ENCODE measurements at regions not wholly inside any gene's neighbourhood (a gene's known extent, or its start where the extent isn't known, plus 50 kb on each side); places are given as distances from the start of the nearest gene placed in this dataset.

GRCh38 chr16:54817940-54818574 lies 112.6 kb upstream of the IRX5 start:
- Histone ChIP-seq H3K4me1 (peaks cover 0 to 10% (median 0%) of the 10 kb centered on the region in 10 experiments; a peak in 5 of 20 replicates), H3K36me3 (no peaks in the 10 kb centered on the region), H3K4me2 (no peak overlapping the region), H3K9me3 (replicated peaks in 1 of 11) (peaks cover 0 to 11% (median 8%) of the 10 kb centered on the region in 11 experiments; a peak in 3 of 22 replicates), H3K27ac (no peak overlapping the region), H3K9ac (no peak overlapping the region), H4K20me1 (no peaks in the 10 kb centered on the region; a peak in 1 of 22 replicates), H3K4me3 (no peak overlapping the region), H3K27me3 (no peaks in the 10 kb centered on the region)
- TF ChIP-seq Cebpa-rat (IDR thresholded peaks at IDR 0.05), result no peak

- Histone ChIP-seq H3K27me3 (no peaks in the 10 kb centered on the region), H3K4me1 (peaks cover 0 to 10% (median 0%) of the 10 kb centered on the region in 10 experiments; a peak in 5 of 20 replicates), H3K27ac (no peak overlapping the region), H3K4me3 (no peak overlapping the region), H3K9me3 (replicated peaks in 1 of 11) (peaks cover 0 to 11% (median 8%) of the 10 kb centered on the region in 11 experiments; a peak in 3 of 22 replicates), H3K36me3 (no peaks in the 10 kb centered on the region), H4K20me1 (no peaks in the 10 kb centered on the region; a peak in 1 of 22 replicates), H3K9ac (no peak overlapping the region), H3K4me2 (no peak overlapping the region)
- no peak for TF ChIP-seq Cebpa-rat (IDR thresholded peaks at IDR 0.05)
Observed at GRCh38 chr16:54817432-54817831, 113.2 kb upstream of the IRX5 start.

- Histone ChIP-seq H4K20me1 (no peaks in the 10 kb centered on the region; a peak in 1 of 22 replicates), H3K27ac (no peak overlapping the region), H3K4me3 (no peak overlapping the region), H3K4me1 (peaks cover 0 to 10% (median 0%) of the 10 kb centered on the region in 10 experiments; a peak in 5 of 20 replicates), H3K9me3 (replicated peaks in 1 of 11) (peaks cover 0 to 11% (median 8%) of the 10 kb centered on the region in 11 experiments; a peak in 3 of 22 replicates), H3K9ac (no peak overlapping the region), H3K36me3 (no peaks in the 10 kb centered on the region), H3K4me2 (peak overlapping the region in 3 of 11 experiments; percentile 17 to 50 (median 37); a peak in 5 of 22 replicates), H3K27me3 (no peaks in the 10 kb centered on the region)
- TF ChIP-seq Cebpa-rat (IDR thresholded peaks at IDR 0.05), result no peak
Observed at GRCh38 chr16:54816471-54816870, 114.2 kb upstream of the IRX5 start.

- H3K4me1 ChIP-seq, result peaks cover 0 to 10% (median 0%) of the 10 kb centered on the region in 10 experiments; a peak in 5 of 20 replicates
Observed at GRCh38 chr16:54815177-54815576, 115.5 kb upstream of the IRX5 start.

GRCh38 chr16:54813778-54814177 lies 116.9 kb upstream of the IRX5 start:
- H3K27me3 ChIP-seq, result no peaks in the 10 kb centered on the region
- no peaks in the 10 kb centered on the region for H3K36me3 ChIP-seq
- H3K4me3 ChIP-seq, result no peak overlapping the region
- H3K9me3 ChIP-seq (replicated peaks in 1 of 11), result no peaks in the 10 kb centered on the region
- peaks cover 0 to 10% (median 0%) of the 10 kb centered on the region in 10 experiments; a peak in 5 of 20 replicates for H3K4me1 ChIP-seq
- H3K9ac ChIP-seq, result no peak overlapping the region
- H4K20me1 ChIP-seq, result no peaks in the 10 kb centered on the region; a peak in 1 of 22 replicates
- no peak overlapping the region for H3K4me2 ChIP-seq
- no peak for TF ChIP-seq Cebpa-rat (IDR thresholded peaks at IDR 0.05)
- H3K27ac ChIP-seq, result no peak overlapping the region

More at GRCh38 chr16:54815177-54815576, 115.5 kb upstream of the IRX5 start:
- no peak for TF ChIP-seq Cebpa-rat (IDR thresholded peaks at IDR 0.05)
- no peak overlapping the region for H3K4me3 ChIP-seq
- no peaks in the 10 kb centered on the region; a peak in 1 of 22 replicates for H4K20me1 ChIP-seq
- 0 out of 22 replicates have a peak, but pooled peaks cover 0 to 2% (median 0%) of the 10 kb centered on the region in 11 experiments for H3K9me3 ChIP-seq (replicated peaks in 1 of 11)
- H3K9ac ChIP-seq, result no peak overlapping the region
- no peak overlapping the region for H3K27ac ChIP-seq
- no peaks in the 10 kb centered on the region for H3K27me3 ChIP-seq
- no peak overlapping the region for H3K4me2 ChIP-seq
- H3K36me3 ChIP-seq, result no peaks in the 10 kb centered on the region

GRCh38 chr16:54812229-54812628 lies 118.4 kb upstream of the IRX5 start:
- Histone ChIP-seq H4K20me1 (no peaks in the 10 kb centered on the region; a peak in 1 of 22 replicates), H3K9ac (no peak overlapping the region), H3K4me3 (no peak overlapping the region), H3K9me3 (replicated peaks in 1 of 11) (no peaks in the 10 kb centered on the region), H3K4me1 (peaks cover 0 to 10% (median 0%) of the 10 kb centered on the region in 10 experiments; a peak in 5 of 20 replicates), H3K27ac (no peak overlapping the region), H3K4me2 (no peak overlapping the region), H3K27me3 (no peaks in the 10 kb centered on the region), H3K36me3 (no peaks in the 10 kb centered on the region)
- no peak for TF ChIP-seq Cebpa-rat (IDR thresholded peaks at IDR 0.05)

GRCh38 chr16:54808890-54809289 lies 121.8 kb upstream of the IRX5 start:
- H3K4me1 ChIP-seq, result no peaks in the 10 kb centered on the region
- no peaks in the 10 kb centered on the region; a peak in 1 of 22 replicates for H4K20me1 ChIP-seq
- no peak overlapping the region for H3K4me3 ChIP-seq
- no peak overlapping the region for H3K27ac ChIP-seq
- no peak overlapping the region for H3K9ac ChIP-seq
- H3K9me3 ChIP-seq (replicated peaks in 1 of 11), result no peaks in the 10 kb centered on the region
- no peak for TF ChIP-seq Cebpa-rat (IDR thresholded peaks at IDR 0.05)
- no peaks in the 10 kb centered on the region for H3K36me3 ChIP-seq
- H3K4me2 ChIP-seq, result no peak overlapping the region
- H3K27me3 ChIP-seq, result no peaks in the 10 kb centered on the region

- Histone ChIP-seq H3K27me3 (no peaks in the 10 kb centered on the region), H3K4me2 (no peak overlapping the region), H3K27ac (no peak overlapping the region), H3K4me3 (no peak overlapping the region), H3K9ac (no peak overlapping the region), H3K9me3 (replicated peaks in 1 of 11) (no peaks in the 10 kb centered on the region), H3K36me3 (no peaks in the 10 kb centered on the region), H3K4me1 (no peaks in the 10 kb centered on the region), H4K20me1 (no peaks in the 10 kb centered on the region)
- TF ChIP-seq Cebpa-rat (IDR thresholded peaks at IDR 0.05), result no peak
Observed at GRCh38 chr16:54806881-54807360, 123.7 kb upstream of the IRX5 start.

GRCh38 chr16:54806378-54806777 lies 124.3 kb upstream of the IRX5 start:
- H3K36me3 ChIP-seq, result no peaks in the 10 kb centered on the region
- H3K27me3 ChIP-seq, result no peaks in the 10 kb centered on the region
- TF ChIP-seq Cebpa-rat (IDR thresholded peaks at IDR 0.05), result no peak
- H3K4me3 ChIP-seq, result no peak overlapping the region
- no peaks in the 10 kb centered on the region for H3K4me1 ChIP-seq
- H3K27ac ChIP-seq, result no peak overlapping the region
- no peaks in the 10 kb centered on the region for H3K9me3 ChIP-seq (replicated peaks in 1 of 11)
- H3K4me2 ChIP-seq, result no peak overlapping the region
- H3K9ac ChIP-seq, result no peak overlapping the region
- no peaks in the 10 kb centered on the region for H4K20me1 ChIP-seq

- Histone ChIP-seq H3K4me3 (no peak overlapping the region), H3K4me1 (no peaks in the 10 kb centered on the region)
- TF ChIP-seq Cebpa-rat (IDR thresholded peaks at IDR 0.05), result no peak
Observed at GRCh38 chr16:54805648-54806047, 125.0 kb upstream of the IRX5 start.

More at GRCh38 chr16:54805648-54806047, 125.0 kb upstream of the IRX5 start:
- Histone ChIP-seq H4K20me1 (no peaks in the 10 kb centered on the region), H3K27me3 (no peaks in the 10 kb centered on the region), H3K9me3 (replicated peaks in 1 of 11) (no peaks in the 10 kb centered on the region), H3K36me3 (no peaks in the 10 kb centered on the region), H3K27ac (no peak overlapping the region), H3K9ac (no peak overlapping the region), H3K4me2 (no peak overlapping the region)
